ENCODE measurements at regions not wholly inside any gene's neighbourhood (a gene's known extent, or its start where the extent isn't known, plus 50 kb on each side); places are given as distances from the start of the nearest gene placed in this dataset.
"Not testable (repeated sequence)": the region's sequence is repeated elsewhere in the genome, so short reads cannot be mapped to it uniquely, and the experiment has no call there.

- DNase-seq = no peak
Observed at GRCh38 chr3:6367171-6367570, 493.7 kb upstream of the GRM7 start.

- no peak for DNase-seq
Observed at GRCh38 chr3:6392123-6392522, 468.8 kb upstream of the GRM7 start.

GRCh38 chr3:6394944-6395343 lies 466.0 kb upstream of the GRM7 start:
- no peak for DNase-seq

GRCh38 chr3:6396631-6397030 lies 464.3 kb upstream of the GRM7 start:
- no peak for DNase-seq

GRCh38 chr3:6402666-6403065 lies 458.2 kb upstream of the GRM7 start:
- DNase-seq = not testable (repeated sequence)

- not testable (repeated sequence) for DNase-seq
Observed at GRCh38 chr3:6406923-6407322, 454.0 kb upstream of the GRM7 start.

GRCh38 chr3:6416049-6416661 lies 444.8 kb upstream of the GRM7 start:
- no peak for DNase-seq

GRCh38 chr3:6417174-6417573 lies 443.7 kb upstream of the GRM7 start:
- no peak for DNase-seq

GRCh38 chr3:6418485-6418884 lies 442.4 kb upstream of the GRM7 start:
- no peak for DNase-seq

GRCh38 chr3:6421666-6422445 lies 439.1 kb upstream of the GRM7 start:
- DNase-seq = no peak

- DNase-seq = no peak
Observed at GRCh38 chr3:6425289-6425820, 435.6 kb upstream of the GRM7 start.

- DNase-seq = not testable (repeated sequence)
Observed at GRCh38 chr3:6428276-6428675, 432.6 kb upstream of the GRM7 start.

- DNase-seq = no peak
Observed at GRCh38 chr3:6435951-6436350, 425.0 kb upstream of the GRM7 start.

- no peak for DNase-seq
Observed at GRCh38 chr3:6437631-6438030, 423.3 kb upstream of the GRM7 start.

GRCh38 chr3:6438031-6438430 lies 422.9 kb upstream of the GRM7 start:
- DNase-seq = no peak

GRCh38 chr3:6439226-6439625 lies 421.7 kb upstream of the GRM7 start:
- DNase-seq = no peak

- no peak for DNase-seq
Observed at GRCh38 chr3:6439824-6440223, 421.1 kb upstream of the GRM7 start.

GRCh38 chr3:6444888-6445658 lies 415.8 kb upstream of the GRM7 start:
- no peak for DNase-seq

GRCh38 chr3:6447166-6447801 lies 413.6 kb upstream of the GRM7 start:
- no peak for DNase-seq

GRCh38 chr3:6448011-6448410 lies 412.9 kb upstream of the GRM7 start:
- no peak for DNase-seq

GRCh38 chr3:6449099-6449498 lies 411.8 kb upstream of the GRM7 start:
- DNase-seq = no peak

GRCh38 chr3:6452974-6453373 lies 407.9 kb upstream of the GRM7 start:
- DNase-seq = no peak

- no peak for DNase-seq
Observed at GRCh38 chr3:6455031-6455430, 405.9 kb upstream of the GRM7 start.

Measured in activated CD8-positive, alpha-beta memory T cell treated with anti-CD3 and anti-CD28 coated beads, Interleukin-2, amount 50 U/mL, for 48 hours (primary cell).